HG03354 (cell line): ENCODE measurements at regions not wholly inside any gene's neighbourhood (a gene's known extent, or its start where the extent isn't known, plus 50 kb on each side); places are given as distances from the start of the nearest gene placed in this dataset.
"Not testable (repeated sequence)": the region's sequence is repeated elsewhere in the genome, so short reads cannot be mapped to it uniquely, and the experiment has no call there.

ENCODE experiments used
- ATAC-seq: cut with Tn5 transposase; IDR thresholded peaks from one replicate; pipeline ENCODE4 v1.9.1; 2021; ENCODE audit warnings: mild to moderate bottlenecking; ENCODE audit not compliant: unreplicated experiment, poor library complexity, severe bottlenecking

DNA sequence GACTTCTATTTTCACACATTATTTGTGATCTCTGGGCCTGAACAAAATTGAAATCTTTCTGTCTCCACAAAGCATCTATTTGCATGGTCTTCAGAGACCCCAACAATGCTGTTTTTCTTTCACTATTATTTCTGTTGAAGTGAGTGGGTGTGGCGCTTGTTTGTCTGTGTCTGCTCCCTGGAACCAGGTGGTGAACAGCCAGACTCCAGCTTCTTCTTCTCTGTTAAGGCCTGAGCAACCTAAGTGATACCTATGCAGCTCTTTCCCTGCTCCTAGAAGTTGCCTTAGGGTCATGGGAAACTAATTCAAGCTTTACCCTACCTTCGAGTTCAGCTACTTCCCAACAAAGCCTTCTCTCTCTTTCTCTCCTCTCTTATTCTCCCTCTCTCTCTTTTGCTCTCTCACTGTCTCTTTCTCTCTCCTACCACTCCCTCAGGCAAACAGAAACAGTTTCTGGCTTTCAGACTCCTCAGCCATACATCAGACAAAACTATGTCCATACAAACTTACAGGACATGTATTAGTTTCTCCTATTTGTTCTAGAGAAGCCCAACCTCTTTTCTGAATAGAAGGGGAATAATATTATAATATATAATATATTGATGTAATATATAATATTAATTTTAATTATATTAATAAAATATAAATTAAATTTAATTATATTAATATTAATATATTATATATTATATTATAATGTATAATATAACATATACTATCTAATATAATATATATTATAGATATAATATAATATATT lies 552.5 kb downstream of the DSC3 start:
- ATAC-seq: no peak

DNA sequence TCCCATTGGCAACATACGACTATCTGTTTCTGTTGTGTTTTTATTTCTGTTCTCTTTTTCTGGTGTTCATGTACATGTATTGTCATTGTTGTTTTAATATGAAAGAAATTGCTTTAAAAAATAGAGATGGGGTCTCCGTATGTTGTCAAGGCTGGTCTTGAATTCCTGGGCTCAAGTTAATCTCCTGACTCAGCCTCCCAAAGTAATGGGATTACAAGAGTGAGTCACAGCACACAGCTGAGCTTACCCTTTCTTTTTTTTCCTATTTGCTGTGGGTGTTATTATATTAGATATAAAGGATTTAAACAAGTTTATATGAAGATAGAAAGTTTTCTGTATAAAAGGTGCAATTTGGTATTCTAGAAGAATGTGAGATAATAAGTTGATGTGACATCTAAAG lies 554.6 kb downstream of the DSC3 start:
- no peak for ATAC-seq

DNA sequence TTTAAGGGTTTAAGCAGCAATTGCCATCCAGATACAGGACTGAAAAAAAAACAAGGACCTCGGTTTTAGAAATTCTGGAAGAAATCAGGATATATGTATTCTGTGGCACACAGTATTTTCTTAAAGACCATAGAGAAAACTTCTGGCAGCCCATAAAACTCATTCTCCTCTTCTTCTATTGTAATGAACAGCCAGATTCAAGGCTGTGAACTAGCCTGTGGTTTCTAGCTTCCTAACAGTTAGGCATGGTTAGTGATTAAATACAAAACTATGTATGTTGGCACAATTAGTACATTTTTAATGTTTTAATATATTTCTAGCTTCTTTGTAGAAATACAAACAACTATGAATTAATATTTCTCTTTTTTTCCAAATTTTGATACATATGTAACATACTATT lies 555.7 kb downstream of the DSC3 start:
- ATAC-seq: no peak

DNA sequence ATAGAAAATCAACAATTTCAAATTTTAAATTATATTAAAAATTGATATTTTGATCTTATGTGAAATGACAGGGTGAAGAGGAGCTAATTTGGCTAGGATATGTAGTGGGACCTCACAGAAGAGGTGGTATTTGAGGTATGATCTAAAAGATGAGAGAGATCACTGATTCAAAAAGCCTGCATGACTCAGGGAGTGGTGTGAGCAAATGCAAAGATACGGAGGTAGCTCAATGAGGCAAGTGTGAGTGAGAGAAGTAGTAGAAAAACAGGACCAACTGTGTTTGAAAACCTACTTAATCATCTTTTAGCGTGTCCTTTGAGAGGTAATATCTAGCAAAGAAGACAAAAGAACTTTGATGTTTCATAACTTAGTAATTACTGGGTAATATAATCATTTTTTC lies 557.5 kb downstream of the DSC3 start:
- ATAC-seq: no peak

- ATAC-seq: no peak
Measured at GRCh38 chr18:30481871-30482270, 560.7 kb downstream of the DSC3 start.

DNA sequence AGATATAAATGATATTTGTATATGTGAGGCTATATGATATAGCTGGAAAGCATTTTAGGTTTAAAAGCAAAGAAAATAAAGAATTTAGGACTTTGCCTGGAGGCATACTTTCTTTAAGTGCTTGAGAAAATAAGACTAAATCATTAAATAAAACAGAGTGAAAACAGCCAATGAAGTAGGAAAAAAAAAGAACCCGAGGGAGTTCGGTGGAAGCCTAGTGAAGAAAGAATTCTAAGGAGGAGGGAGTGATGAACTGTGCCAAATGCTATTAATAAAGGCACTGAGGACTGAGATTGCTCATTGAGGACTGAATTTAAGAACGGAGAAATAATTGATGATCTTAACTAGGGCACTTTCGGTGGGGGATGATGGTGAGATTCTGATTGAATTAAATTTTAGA lies 573.5 kb downstream of the DSC3 start:
- ATAC-seq: no peak

GRCh38 chr18:30465096-30465495 lies 577.4 kb downstream of the DSC3 start:
- no peak for ATAC-seq

DNA sequence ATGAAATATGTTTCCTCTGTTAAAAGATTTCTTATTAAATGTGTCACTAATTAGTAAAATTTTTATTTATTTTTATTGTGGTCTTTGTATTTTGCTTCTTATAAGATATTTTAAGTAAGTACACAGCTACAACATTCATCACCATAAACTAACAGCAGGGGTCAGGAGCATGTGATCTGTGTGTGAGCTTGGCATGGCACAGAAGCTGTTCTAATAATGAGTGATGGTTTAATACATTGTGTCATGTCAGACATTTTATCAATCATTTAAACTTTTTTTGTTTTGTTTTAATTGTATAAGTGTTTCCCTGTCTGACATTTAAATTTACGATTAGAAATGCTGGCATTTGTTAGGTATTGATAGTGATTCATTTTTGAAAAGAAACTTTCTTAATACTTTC lies 585.4 kb downstream of the DSC3 start:
- ATAC-seq: no peak

GRCh38 chr18:30455741-30456140 lies 586.8 kb downstream of the DSC3 start:
- ATAC-seq: no peak

DNA sequence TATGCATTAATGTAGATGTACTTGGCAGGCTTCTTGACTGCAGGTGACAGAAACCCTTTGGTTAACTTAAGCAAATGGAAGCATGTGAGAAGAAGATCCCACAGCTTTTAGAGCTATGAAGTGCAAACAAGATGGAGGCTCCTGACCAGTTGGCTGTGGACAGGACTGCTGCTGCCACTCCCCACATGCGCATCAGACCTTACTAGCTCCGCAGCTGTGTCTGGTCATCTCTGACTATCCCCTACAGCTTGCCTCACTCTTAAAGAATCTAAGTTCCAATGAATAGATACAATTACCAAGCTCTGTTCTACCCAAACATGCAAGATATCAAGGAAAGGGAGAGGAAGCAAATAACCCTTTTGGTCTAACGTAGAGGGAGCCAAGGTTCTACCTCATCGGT lies 587.6 kb downstream of the DSC3 start:
- no peak for ATAC-seq

DNA sequence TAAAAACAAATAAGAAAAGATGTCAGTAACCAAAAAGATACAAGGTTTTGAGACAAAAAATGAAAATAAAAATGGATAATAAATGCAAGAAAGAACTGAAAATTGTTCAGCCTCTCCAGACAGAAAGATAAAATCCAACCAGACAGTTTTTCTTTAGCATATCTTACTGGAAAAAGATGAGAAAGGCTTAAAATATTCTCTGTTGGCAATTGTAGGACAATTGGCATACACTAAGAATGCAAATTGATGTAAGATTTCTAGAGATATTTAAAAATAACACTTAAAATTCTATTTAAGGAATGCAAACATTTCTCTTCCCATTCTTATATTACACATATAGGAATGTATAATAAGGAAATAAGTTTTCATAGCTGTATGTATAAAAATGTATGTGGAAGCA lies 590.6 kb downstream of the DSC3 start:
- ATAC-seq: no peak

GRCh38 chr18:30450927-30451326 lies 591.6 kb downstream of the DSC3 start:
- ATAC-seq: no peak

- ATAC-seq: no peak
Measured at GRCh38 chr18:30446605-30447004, 595.9 kb downstream of the DSC3 start.

GRCh38 chr18:30444544-30444943 lies 598.0 kb downstream of the DSC3 start:
- ATAC-seq: no peak

DNA sequence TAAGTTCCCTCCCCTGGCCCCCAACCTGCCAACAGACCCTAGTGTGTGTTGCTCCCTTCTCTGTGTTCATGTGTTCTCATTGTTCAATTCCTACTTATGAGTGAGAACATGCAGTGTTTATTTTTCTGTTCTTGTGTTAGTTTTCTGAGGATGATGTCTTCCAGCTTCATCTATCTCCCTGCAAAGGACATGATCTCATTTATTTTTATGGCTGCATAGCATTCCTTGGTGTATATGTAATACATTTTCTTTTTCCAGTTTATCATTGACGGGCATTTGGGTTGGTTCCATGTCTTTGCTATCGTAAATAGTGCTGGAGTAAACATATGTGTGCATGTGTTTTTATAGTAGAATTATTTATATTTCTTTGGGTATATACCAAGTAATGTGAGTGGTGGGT lies 602.2 kb downstream of the DSC3 start:
- ATAC-seq: no peak

DNA sequence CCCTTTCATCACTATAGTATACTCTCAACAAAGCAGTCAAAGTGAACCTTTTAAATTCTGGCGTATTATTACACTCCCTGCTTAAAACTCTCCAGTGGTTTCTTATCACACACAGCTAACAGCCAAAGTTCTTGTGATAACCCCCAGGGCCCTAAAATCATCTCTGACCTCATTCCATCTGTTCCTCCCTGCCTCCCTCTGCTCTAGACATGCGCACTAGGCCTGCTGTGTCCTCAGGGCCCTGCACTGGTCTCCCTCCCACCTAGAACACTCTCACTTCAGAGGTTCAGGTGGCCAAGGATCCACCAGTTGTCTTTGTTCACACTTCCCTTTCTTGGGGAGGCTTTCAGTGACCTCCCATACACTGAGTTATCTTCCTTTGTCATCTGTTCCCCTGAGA lies 603.4 kb downstream of the DSC3 start:
- ATAC-seq: no peak

DNA sequence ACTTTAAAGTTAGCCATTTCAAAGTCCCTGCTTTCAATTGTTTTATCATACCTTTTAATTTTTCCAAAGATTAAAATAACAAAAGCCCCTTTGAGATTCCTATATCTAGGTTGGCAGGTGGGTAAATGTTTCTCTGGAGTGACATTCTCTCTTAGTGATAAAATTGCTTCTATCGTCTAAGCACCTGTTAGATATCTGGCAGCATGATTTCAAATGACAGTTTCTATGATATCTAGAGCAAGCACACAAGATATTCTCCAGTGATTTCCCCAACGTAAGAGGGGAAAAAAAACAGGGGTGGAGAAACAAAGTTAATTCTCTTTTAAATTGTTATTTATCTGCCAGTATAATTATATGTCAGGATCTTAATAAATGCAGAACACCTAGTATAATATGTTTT lies 610.2 kb downstream of the DSC3 start:
- no peak for ATAC-seq

DNA sequence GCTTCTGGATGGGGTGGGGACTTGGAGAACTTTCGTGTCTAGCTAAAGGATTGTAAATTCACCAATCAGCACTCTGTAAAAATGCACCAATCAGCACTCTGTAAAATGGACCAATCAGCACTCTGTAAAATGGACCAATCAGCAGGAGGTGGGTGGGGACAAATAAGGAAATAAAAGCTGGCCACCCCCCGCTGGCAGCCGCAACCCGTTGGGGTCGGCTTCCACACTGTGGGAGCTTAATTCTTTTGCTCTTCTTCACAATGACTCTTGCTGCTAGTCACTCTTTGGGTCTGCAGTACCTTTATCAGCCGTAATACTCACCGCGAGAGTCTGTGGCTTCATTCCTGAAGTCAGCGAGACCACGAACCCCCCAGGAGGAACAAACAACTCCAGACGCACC lies 623.1 kb downstream of the DSC3 start:
- ATAC-seq: not testable (repeated sequence)

GRCh38 chr18:30415903-30416302 lies 626.6 kb downstream of the DSC3 start:
- no peak for ATAC-seq

DNA sequence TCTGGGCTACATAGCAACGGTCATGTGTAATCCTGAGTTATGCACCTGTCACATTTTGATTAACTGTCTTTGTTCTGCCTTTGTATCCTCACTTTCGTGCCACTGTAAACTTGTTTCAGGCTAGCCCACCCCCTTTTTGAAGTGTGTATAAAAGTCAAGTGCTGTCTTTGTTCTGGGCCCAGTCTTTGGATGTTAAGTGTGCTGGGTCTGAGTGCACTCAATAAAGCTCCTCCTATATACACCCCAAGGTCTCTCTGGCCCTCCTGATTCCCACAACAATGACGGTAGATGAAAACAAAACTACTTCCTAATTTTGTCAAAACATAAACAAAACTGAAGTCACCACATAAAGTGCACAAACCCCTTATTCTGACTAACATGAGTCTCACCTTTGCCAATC lies 633.4 kb downstream of the DSC3 start:
- ATAC-seq: no peak

GRCh38 chr18:30406728-30407127 lies 635.8 kb downstream of the DSC3 start:
- no peak for ATAC-seq

DNA sequence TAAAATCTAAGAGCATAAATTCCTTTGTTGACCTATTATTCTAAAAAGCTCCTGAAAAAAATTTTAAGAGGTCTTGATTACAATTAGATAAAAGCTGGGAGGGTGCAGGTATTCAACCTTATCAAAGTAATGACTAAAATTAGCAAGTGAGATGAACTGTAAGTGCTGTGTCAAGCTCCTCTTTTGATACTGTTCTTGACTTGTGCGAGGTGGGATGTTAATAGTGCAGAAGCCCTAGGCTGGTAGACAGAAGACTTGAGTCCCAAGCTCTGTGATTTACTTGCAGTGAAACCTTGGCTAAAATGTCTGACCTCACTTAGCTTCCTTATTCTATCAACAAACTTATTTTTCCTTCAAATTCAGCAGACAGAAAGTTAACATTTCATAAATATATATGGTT lies 637.5 kb downstream of the DSC3 start:
- no peak for ATAC-seq
